GM19438 (cell line): ENCODE measurements at regions not wholly inside any gene's neighbourhood (a gene's known extent, or its start where the extent isn't known, plus 50 kb on each side); places are given as distances from the start of the nearest gene placed in this dataset.

ENCODE experiments used
- ATAC-seq: cut with Tn5 transposase; IDR thresholded peaks from one replicate; pipeline ENCODE4 v1.9.1; 2021; ENCODE audit warnings: low read depth; ENCODE audit not compliant: unreplicated experiment

DNA sequence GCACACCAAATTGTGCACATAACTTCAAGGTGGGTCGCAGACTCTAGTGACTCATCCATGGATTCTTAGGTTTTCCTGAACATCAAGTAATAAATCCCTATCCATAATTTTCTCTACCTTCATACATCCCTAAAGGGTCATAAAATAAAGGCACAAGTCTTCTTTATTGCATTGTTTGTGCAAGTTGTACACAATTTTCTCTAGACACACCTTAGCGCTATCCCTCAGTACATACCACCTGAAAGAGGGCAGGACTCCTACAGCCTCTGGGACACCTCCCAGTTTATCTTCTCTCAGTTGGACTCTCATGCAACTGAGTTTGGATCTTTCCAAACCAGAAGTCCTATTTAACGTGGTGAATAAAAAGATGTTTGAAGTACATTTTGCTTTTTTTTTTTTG lies 168.5 kb upstream of the BMP4 start:
- no peak for ATAC-seq

GRCh38 chr14:54126947-54127346 lies 170.3 kb upstream of the BMP4 start:
- no peak for ATAC-seq

DNA sequence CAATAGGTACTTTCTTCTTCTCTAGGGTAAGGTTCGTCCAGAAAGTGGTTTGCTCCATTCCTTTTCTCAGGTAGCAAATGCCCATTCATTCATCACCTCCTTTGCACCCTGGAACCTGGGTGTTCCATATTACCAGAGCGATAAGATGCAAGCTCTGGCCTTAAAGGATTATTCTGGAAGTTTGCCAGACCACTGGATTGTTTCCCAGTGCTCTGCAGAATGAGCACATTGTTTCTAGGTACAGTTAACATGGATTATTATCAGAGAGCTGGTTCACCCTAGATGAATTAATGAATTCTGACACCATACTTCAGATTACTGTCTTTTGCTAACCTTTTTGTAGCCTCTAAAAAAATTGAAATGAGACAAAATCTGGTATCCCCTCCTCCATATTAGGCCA lies 170.9 kb upstream of the BMP4 start:
- no peak for ATAC-seq

DNA sequence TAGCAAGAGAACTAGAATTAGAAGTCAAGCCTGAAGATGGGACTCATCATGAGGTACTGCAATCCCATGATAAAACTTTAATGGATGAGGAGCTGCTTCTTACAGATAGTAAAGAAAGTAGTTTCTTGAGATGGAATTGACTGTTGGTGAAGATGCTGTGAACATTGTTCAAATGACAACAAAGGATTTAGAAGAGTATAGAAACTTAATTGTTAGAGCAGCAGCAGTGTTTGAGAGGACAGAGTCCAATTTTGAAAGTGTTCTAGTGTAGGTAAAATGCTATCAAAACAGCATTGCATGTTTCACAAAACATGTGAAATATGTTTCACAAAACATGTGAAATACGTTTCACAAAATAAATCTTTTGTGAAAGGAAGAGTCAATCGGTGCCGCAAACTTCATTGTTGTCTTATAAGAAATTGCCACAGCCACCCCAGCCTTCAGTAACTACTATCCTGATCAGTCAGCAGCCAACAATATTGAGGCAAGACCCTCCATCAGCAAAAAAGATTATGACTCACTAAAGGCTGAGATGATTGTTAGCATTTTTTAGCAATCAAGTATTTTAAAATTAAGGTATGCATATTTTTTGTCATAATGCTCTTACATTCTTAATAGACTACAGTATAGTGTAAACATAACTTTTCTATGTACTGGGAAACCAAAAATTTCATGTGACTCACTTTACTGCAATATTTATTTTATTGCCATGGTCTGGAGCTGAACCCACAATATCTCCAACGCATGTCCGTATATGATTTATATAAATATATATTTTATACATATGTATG lies 173.4 kb upstream of the BMP4 start:
- ATAC-seq: no peak

GRCh38 chr14:54132496-54132895 lies 175.9 kb upstream of the BMP4 start:
- no peak for ATAC-seq

DNA sequence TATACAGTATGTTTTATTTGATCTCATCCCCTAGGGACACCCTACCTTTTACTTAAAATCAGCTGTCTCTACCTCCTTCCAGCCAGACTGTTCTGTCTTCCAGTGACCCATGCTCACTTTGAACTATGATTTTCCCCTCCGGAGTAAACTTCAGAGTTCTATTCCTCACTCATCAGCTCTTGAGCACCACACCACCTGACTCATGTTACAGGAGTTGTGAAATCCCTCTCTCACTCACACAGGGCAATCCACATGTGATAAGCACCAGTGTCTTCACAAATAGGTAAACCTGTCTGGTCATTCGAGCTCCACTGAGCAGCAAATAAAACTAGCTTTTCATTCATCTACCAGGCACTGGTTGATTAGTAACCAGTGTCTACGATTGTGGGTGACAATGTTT lies 177.3 kb upstream of the BMP4 start:
- ATAC-seq: no peak

GRCh38 chr14:54135804-54136280 lies 179.2 kb upstream of the BMP4 start:
- no peak for ATAC-seq

DNA sequence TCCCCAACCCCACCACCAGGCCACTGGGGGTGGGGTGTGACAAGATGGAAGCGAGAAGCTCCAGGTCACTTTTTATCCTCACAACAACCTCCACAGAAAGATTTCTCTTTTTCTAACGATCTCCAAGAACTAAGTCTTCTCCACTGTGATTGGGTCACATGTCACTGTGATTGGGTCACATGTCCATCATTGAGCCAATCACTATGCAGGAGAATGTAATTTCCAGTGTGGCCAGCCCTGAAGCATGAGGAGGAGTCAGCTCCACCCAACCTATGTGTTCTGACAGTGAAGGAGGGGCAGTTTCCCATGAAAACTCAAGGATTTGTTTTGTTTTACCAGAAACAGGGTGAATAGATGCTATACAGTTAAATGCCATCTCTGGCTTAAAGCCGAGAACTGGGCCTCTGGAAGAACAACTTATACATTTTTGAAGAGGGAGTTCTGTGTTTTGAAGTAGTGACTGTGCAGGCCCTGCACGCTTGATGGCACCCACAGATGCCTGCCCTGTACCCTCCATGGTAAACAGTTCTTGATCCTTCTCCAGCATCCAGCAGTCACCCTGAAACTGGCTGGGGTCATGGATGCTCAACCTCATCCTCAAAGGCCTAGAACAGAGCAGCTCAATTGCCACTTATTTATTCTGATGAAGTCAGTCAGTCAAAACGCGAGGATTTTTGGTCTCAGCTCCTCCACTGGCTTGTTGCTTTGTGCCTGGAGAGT lies 180.4 kb upstream of the BMP4 start:
- ATAC-seq: no peak

- ATAC-seq: no peak
These were observed 181.0 kb upstream of the BMP4 start for GRCh38 chr14:54137614-54137961.

DNA sequence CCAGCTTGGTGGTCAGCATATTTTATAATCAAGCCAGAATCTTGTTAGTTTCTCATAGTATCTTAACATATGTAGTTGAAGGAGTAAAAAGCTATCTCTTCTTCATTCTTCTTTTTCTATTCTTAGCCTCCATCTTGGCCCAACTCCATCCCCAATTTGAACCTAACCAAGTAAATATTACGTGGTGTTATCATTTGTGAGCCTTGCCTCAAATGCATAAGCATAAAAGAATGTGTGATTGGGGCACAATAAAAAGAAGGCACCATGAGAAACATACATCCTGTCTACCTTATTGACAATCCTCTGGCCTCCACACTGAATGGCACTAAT lies 181.4 kb upstream of the BMP4 start:
- ATAC-seq: no peak

DNA sequence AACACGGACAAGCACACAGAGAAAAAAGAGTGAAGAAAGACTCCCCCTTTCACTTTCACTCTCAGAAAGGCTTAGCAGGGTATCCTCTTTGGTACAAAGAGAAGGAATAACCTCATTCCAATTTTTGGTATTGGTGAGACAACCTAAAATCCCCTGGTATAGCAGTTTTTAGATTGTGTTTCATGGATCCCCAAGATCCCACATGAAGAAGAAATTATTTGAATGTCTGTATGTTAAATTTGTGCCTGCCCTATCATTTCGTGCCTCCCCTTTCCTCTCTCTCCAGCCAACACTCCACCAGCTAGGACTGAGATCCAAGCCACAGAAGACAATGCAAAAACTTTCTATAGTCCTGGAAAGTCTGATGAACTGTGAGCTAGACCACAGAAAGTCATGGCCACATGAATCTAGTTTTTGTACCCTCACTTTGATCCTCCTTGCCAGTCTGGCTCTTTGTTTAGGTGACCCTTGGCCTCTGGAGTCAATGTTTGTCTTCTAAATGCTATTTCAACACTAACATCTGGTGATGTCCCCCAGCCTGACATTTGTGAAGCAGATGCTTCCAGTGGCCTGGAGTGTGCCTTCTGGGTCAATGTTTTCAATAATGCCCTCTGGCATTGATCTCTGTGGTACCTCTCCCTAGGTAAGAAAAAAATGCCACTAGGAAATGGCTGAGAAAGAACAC lies 181.9 kb upstream of the BMP4 start:
- ATAC-seq: no peak

GRCh38 chr14:54140551-54140950 lies 183.9 kb upstream of the BMP4 start:
- ATAC-seq: no peak

DNA sequence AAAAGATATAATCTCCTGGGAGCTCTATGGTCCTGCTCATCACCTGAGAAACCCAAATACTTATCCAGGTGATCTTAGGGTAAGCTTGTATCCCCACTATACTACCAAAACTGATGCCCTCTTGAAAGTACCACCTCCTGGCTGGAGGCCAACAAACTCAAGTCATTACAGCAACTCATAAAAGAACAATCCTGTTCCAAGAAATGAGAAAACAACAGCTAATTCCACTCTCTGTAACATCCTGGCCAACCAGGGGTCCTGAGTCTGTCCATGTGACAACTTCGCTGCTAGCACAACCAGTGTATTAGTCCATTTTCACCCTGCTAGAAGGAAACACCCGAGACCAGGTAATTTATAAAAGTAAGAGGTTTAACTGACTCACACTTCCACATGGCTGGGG lies 190.0 kb upstream of the BMP4 start:
- ATAC-seq: no peak

GRCh38 chr14:54147282-54147681 lies 190.7 kb upstream of the BMP4 start:
- ATAC-seq: no peak

DNA sequence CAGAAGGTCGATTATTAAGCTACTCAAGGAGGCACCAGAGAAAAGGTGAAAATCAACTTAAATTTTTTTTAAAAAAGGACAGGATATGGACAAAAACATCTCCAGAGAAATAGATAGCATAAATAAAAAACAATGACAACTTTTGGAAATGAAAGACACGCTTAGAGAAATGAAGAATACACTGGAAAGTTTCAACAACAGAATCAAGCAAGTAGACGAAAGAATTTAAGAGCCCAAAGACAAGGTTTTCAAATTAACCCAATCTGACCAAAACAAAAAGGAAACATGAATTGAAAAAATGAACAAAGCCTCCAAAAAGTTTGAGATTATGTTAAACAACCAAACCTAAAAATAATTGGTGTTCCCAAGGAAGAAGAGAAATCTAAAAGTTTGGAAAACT lies 191.1 kb upstream of the BMP4 start:
- no peak for ATAC-seq

DNA sequence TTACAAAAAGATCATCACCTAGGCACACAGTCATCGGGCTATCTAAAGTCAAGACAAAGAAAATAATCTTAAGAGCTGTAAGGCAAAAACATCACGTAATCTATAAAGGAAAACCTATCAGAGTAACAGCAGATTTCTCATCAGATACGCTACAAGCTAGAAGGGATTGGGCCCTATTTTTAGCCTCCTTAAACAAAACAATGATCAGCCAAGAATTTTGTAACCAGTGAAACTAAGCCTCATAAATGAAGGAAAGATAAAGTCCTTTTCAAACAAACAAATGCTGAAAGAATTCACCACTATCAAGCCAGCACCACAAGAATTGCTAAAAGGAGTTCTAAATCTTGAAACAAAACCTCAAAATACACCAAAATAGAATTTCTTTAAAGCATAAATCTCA lies 191.6 kb upstream of the BMP4 start:
- ATAC-seq: no peak

DNA sequence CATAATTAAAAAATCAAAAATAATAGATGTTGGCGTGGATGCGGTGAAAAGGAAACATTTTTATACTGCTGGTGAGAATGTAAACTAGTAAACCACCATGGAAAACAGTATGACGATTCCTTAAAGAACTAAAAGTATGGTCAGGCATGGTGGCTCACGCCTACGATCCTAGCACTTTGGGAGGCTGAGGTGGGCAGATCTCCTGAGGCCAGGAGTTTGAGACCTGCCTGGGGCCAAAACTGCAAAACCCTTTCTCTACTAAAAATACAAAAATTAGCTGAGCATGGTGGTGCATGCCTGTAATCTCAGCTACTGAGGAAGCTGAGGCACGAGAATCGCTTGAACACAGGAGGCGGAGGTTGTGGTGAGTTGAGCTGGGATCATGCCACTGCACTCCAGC lies 195.7 kb upstream of the BMP4 start:
- ATAC-seq: no peak

DNA sequence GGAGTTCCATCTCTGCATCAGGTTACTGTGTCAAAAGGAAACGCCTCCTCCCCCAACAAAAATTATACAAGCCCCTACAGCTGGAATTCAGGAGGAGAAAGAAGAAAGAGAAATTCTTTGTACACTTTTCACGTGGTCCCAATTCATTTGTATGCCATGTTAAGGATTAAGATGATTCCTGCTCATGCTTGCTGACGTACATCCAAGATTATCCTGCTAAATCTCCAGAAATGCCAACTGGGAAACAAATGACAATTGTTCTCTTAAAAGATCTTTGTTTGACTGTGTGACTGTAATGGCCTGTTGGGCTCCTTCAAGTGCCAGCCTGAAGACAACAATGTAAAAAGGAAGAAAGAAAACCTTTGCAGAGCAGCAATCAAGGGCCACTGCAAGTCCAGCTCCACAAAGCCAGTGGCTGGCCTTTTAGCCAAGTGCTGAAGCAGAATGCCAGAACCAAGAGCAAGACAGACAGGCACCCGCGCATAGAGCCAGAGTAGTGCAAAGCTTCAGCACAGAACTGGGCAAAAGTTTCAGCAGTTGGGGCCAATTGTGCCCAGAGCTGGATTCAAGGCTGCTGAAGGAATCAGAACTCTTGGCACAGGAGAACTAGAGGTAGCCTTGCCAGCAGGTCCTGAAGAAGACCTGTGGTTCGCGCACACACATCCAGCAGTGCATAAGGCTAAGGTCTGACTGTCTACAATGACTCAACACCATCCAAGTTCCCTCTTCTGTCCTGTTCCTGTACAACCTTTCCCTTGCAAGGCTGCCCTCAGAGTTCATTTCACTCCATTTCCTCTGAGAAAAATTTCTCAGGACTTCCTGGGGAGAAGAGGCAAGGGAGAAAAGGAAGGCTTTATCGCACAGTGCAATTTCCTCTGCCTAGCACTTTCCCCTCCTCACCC lies 209.7 kb upstream of the BMP4 start:
- ATAC-seq: no peak

GRCh38 chr14:54168489-54168888 lies 211.9 kb upstream of the BMP4 start:
- no peak for ATAC-seq

GRCh38 chr14:54169254-54169924 lies 212.8 kb upstream of the BMP4 start:
- ATAC-seq: no peak
